NCI-H748 (cell line): ENCODE measurements at regions not wholly inside any gene's neighbourhood (a gene's known extent, or its start where the extent isn't known, plus 50 kb on each side); places are given as distances from the start of the nearest gene placed in this dataset.

Experiments used
- DNase-seq: peaks from one replicate; lab custom pipeline; 2025; ENCODE audit not compliant: unreplicated experiment; lab: John Stamatoyannopoulos, UW

DNA sequence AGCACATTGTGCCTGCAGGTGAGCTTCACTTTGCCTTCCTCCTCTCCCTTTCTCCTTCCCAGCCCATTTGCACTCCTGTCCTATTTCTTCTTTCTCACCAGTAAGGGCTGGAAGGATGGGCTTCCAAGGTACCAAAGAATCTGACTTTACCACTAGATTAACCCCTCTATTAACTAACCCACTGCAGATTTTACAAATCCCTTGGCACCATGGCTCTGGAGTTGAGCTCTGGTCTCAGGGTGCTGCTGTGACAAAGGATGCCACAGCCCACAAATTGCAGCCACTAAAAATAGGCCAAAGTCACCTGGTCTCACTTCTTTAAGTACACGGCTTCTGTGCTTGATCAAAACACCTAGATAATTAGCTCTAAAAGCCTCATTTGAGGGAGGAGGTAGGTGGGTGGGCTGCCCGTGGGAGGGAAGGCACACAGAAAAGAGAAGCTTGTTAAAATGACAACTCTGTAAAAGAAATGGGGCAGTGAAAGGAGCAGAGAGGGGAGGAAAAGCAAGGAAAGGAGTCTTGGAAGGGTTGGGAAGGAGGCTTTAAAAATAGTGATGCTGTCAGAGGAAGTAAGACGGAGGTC is 327.4 kb downstream of the DRD1 start:
- DNase-seq: no peak

- no peak for DNase-seq
Observed at GRCh38 chr5:175115831-175116230, 328.2 kb downstream of the DRD1 start.

DNA sequence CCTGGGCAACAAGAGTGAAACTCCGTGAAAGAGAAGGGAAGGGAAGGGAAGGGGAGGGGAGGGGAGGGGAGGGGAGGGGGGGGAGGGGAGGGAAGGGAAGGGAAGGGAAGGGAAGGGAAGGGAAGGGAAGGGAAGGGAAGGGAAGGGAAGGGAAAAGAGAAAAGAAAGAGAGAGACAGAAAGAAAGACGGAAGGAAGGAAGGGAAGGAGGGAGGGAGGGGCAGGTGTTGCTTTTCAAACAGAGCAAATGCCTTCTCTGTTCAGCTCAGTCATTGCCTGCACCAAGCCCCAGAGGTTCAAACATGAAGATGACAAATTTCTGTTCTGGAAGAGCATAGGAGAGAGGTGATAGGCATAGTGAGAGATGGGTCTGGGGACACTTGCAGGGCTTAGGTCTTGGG is 330.0 kb downstream of the DRD1 start:
- no peak for DNase-seq

- DNase-seq: no peak
Observed at GRCh38 chr5:175109058-175109755, 334.8 kb downstream of the DRD1 start.

DNA sequence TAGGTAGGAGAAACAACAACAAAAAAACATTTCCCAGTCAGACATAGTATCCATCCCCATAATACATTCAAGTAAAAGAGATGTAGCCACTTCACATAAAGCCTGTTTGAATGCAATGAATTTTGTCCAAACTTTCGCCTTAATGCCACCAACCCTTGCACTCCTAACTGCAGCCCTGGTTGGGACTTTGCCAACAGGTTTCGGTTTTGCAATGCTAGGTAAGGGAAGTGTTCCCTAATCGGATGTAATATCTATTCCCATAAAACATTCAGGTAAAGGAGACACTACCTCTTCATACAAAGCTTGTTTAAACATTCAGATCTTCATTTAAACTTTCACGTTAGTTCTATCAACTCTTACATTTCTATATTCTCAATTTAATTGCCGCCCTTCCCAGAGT is 336.1 kb downstream of the DRD1 start:
- DNase-seq: no peak

- DNase-seq: peak; percentile 47
Observed at GRCh38 chr5:175107028-175107588, 336.9 kb downstream of the DRD1 start.

DNA sequence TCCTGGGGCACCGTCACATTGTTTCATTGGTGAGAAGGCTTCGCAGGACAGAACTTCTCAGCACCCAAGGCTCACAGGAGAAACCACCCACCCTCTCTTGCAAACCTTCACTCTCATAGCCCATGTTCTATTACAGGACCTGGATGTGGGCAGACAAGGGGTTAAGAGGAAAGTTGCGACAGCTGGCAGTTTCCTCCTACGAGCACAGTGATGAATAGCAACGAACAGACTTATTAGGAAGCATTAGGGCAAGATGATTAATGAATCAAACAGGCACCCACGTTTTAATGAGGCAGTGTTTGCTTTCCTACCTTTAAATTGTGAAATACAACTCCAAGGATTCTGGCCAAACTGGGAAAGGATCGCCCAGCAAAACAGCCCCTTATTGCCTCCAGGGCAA is 339.3 kb downstream of the DRD1 start:
- no peak for DNase-seq

GRCh38 chr5:175103746-175104145 is 340.2 kb downstream of the DRD1 start:
- DNase-seq: no peak

DNA sequence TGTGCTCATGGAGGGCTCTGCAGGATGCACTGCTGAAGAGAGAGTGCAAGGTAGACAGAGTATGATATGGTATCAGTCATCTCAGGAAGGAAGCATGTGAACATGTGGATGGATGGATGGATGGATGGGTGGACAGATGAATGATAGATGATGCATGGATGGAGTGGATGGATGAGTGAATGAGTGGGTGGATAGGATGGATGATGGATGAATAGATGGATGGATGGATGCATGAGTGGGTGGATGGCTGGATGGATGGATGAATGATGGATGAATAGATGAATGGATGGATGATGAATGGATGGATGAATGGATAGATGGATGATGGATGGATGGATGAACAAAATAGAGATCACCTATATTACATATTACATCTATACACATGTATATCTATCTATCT is 341.3 kb downstream of the DRD1 start:
- DNase-seq: no peak

DNA sequence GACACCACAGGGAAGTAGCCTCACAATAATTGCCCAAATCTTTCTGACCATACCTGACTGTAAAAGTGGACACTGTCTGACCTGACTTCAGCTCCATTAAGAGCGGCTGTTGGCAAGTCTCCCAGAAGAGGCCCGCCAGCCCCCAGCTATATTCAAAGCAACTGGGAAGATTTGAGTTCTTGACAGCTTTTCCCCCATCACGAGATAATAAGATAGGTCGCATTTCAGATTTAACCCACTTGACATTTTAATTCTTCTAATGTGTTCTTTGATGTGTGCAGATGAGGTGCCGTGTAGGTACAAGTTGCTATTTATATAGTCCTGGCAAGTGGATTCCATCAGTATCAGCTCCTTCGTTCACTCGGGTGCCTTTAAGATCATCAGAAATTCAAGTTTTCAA is 345.7 kb downstream of the DRD1 start:
- peak; percentile 24 for DNase-seq

GRCh38 chr5:175096469-175097165 is 347.4 kb downstream of the DRD1 start:
- DNase-seq: no peak

DNA sequence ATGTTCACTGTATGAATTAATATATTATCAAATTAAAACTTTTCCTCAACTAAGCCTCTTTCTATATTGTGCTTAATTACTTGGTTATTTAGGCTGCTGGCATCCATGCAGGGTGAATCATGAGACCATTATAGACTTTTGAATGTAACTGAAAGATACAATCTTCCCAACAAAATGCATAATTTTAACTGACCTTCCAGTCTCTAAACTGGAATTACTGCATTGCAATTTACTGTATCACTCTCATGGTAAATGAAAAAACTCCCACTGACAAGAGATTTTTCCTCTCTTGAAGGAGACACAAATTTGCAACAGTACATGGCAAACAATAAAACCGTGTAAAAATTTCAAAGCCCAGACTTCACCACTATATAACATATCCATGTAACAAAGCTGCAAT is 349.5 kb downstream of the DRD1 start:
- DNase-seq: no peak

GRCh38 chr5:175092691-175093090 is 351.3 kb downstream of the DRD1 start:
- DNase-seq: peak; percentile 37

GRCh38 chr5:175088963-175089362 is 355.0 kb downstream of the DRD1 start:
- DNase-seq: no peak

GRCh38 chr5:175082866-175083590 is 358.6 kb downstream of the MSX2 start:
- no peak for DNase-seq

- DNase-seq: no peak
Observed at GRCh38 chr5:175082346-175082745, 358.0 kb downstream of the MSX2 start.

- no peak for DNase-seq
Observed at GRCh38 chr5:175079707-175080106, 355.3 kb downstream of the MSX2 start.

- DNase-seq: no peak
Observed at GRCh38 chr5:175070283-175070682, 345.9 kb downstream of the MSX2 start.

- no peak for DNase-seq
Observed at GRCh38 chr5:175060257-175060656, 335.9 kb downstream of the MSX2 start.

GRCh38 chr5:175059687-175060211 is 335.4 kb downstream of the MSX2 start:
- peak; percentile 98 for DNase-seq

- DNase-seq: no peak
Observed at GRCh38 chr5:175056831-175057230, 332.4 kb downstream of the MSX2 start.
